ENCODE measurements at regions not wholly inside any gene's neighbourhood (a gene's known extent, or its start where the extent isn't known, plus 50 kb on each side); places are given as distances from the start of the nearest gene placed in this dataset.

GRCh38 chr6:25165177-25165576 is 114.0 kb upstream of the CARMIL1 start:
- no peak overlapping the region for H3K27ac Mint-ChIP-seq
- Histone ChIP-seq H3K79me2 (ENCODE audit: control insufficient read depth, insufficient read depth, low read length) (no peaks in the 10 kb centered on the region), H3K4me3 (ENCODE audit: control extremely low read depth in 1 of 5, extremely low read depth in 1 of 5, insufficient read depth in 1 of 5, low read depth in 2 of 5, low read length in 4 of 5) (no peak overlapping the region), H3K4me1 (ENCODE audit: control insufficient read depth in 2 of 2, insufficient read depth in 2 of 2, low read length in 2 of 2) (no peaks in the 10 kb centered on the region), H3K9me3 (ENCODE audit: control extremely low read depth in 1 of 3, control insufficient read depth in 2 of 3, insufficient read depth in 1 of 3, low read length in 2 of 3) (peaks cover 0 to 4% (median 0%) of the 10 kb centered on the region in 3 donors), H3K36me3 (replicated peaks in 1 of 2; ENCODE audit: control extremely low read depth in 1 of 2, control insufficient read depth in 1 of 2, extremely low read depth in 1 of 2, insufficient read depth in 2 of 2, low read length in 1 of 2) (no peaks in the 10 kb centered on the region), H3K27ac (ENCODE audit: low read length in 2 of 2) (no peak overlapping the region), H3K4me2 (replicated peaks; ENCODE audit: low read depth, low read length, poor library complexity, severe bottlenecking) (no peak overlapping the region), H3K9ac (ENCODE audit: low read length) (no peak overlapping the region), H2AFZ (ENCODE audit: insufficient read depth, low read depth, low read length, poor library complexity, severe bottlenecking) (no peak overlapping the region), H3K27me3 (replicated peaks in 1 of 4; ENCODE audit: control extremely low read depth in 1 of 4, control insufficient read depth in 3 of 4, insufficient read depth in 4 of 4, low read length in 3 of 4) (no peaks in the 10 kb centered on the region), H4K20me1 (ENCODE audit: control insufficient read depth, insufficient read depth, low read length, poor library complexity, severe bottlenecking) (no peaks in the 10 kb centered on the region)
- TF ChIP-seq EZH2 (IDR thresholded peaks at IDR 0.05; ENCODE audit: borderline replicate concordance, insufficient read depth, low read depth, low read length, poor library complexity, severe bottlenecking), result no peak
- no peak for TF ChIP-seq CTCF (IDR thresholded peaks at IDR 0.05)
- ATAC-seq (ENCODE audit: low read depth), result no peak
- H3K27me3 Mint-ChIP-seq, result no peaks in the 10 kb centered on the region
- ChIA-PET POLR2A (no interaction called here), CTCF (no interaction called here)
- H3K4me3 Mint-ChIP-seq, result no peak overlapping the region
- DNase-seq, result no peak
- H3K9me3 Mint-ChIP-seq (ENCODE audit: insufficient read depth), result peaks cover 2% of the 10 kb centered on the region
- intact Hi-C loops (cut with micrococcal nuclease), result no loop called here
- WGBS (ENCODE audit: insufficient coverage), result no CpG with 5 or more reads among the region's 7 CpGs
- no peaks in the 10 kb centered on the region for H3K4me1 Mint-ChIP-seq

GRCh38 chr6:25165800-25166199 is 113.4 kb upstream of the CARMIL1 start:
- no peak overlapping the region for H3K4me3 Mint-ChIP-seq
- Histone ChIP-seq H3K4me3 (ENCODE audit: control extremely low read depth in 1 of 5, extremely low read depth in 1 of 5, insufficient read depth in 1 of 5, low read depth in 2 of 5, low read length in 4 of 5) (no peak overlapping the region), H3K27ac (ENCODE audit: low read length in 2 of 2) (no peak overlapping the region), H3K4me1 (ENCODE audit: control insufficient read depth in 2 of 2, insufficient read depth in 2 of 2, low read length in 2 of 2) (no peaks in the 10 kb centered on the region), H3K36me3 (replicated peaks in 1 of 2; ENCODE audit: control extremely low read depth in 1 of 2, control insufficient read depth in 1 of 2, extremely low read depth in 1 of 2, insufficient read depth in 2 of 2, low read length in 1 of 2) (no peaks in the 10 kb centered on the region), H3K9ac (ENCODE audit: low read length) (no peak overlapping the region), H3K79me2 (ENCODE audit: control insufficient read depth, insufficient read depth, low read length) (no peaks in the 10 kb centered on the region), H3K9me3 (ENCODE audit: control extremely low read depth in 1 of 3, control insufficient read depth in 2 of 3, insufficient read depth in 1 of 3, low read length in 2 of 3) (peaks cover 0 to 4% (median 0%) of the 10 kb centered on the region in 3 donors), H2AFZ (ENCODE audit: insufficient read depth, low read depth, low read length, poor library complexity, severe bottlenecking) (no peak overlapping the region), H3K4me2 (replicated peaks; ENCODE audit: low read depth, low read length, poor library complexity, severe bottlenecking) (no peak overlapping the region), H4K20me1 (ENCODE audit: control insufficient read depth, insufficient read depth, low read length, poor library complexity, severe bottlenecking) (no peaks in the 10 kb centered on the region), H3K27me3 (replicated peaks in 1 of 4; ENCODE audit: control extremely low read depth in 1 of 4, control insufficient read depth in 3 of 4, insufficient read depth in 4 of 4, low read length in 3 of 4) (no peaks in the 10 kb centered on the region)
- DNase-seq (no peak), ATAC-seq (ENCODE audit: low read depth) (no peak)
- CTCF ChIA-PET, result no interaction called here
- no peaks in the 10 kb centered on the region for H3K4me1 Mint-ChIP-seq
- POLR2A ChIA-PET, result no interaction called here
- TF ChIP-seq EZH2 (IDR thresholded peaks at IDR 0.05; ENCODE audit: borderline replicate concordance, insufficient read depth, low read depth, low read length, poor library complexity, severe bottlenecking) (no peak), CTCF (IDR thresholded peaks at IDR 0.05) (no peak)
- no peak overlapping the region for H3K27ac Mint-ChIP-seq
- H3K27me3 Mint-ChIP-seq, result no peaks in the 10 kb centered on the region
- WGBS (ENCODE audit: insufficient coverage), result no CpG with 5 or more reads among the region's 1 CpG
- H3K9me3 Mint-ChIP-seq (ENCODE audit: insufficient read depth), result peaks cover 2% of the 10 kb centered on the region
- intact Hi-C loops (cut with micrococcal nuclease), result no loop called here
